OCI-LY7 (cell line): ENCODE measurements at regions not wholly inside any gene's neighbourhood (a gene's known extent, or its start where the extent isn't known, plus 50 kb on each side); places are given as distances from the start of the nearest gene placed in this dataset.

Experiments used
- BruUV-seq: library from RNA; stranded (reverse); fragments of 400-500 nt; replicated peaks from 2 replicates; lab custom pipeline; 2021; lab: Mats Ljungman, UMichigan
- CTCF ChIA-PET: fragments of 300-600 bp; sonication (Branson Sonifier 250); formaldehyde crosslinking; loops from one replicate; lab custom pipeline; 2022; ENCODE audit warnings: antibody characterized with exemption; ENCODE audit not compliant: unreplicated experiment; lab: Charles Lee
- POLR2A ChIA-PET: fragments of 300-600 bp; sonication (Branson Sonifier 250); formaldehyde crosslinking; loops from one replicate; lab custom pipeline; 2022; ENCODE audit warnings: antibody characterized with exemption; lab: Charles Lee
- DNase-seq: peaks from one replicate; pipeline ENCODE4 v3.0.0-alpha.2; 2015; ENCODE audit warnings: low spot score
- H2AFZ ChIP-seq: fragments of 200-600 bp; sonication (generic), shearing (Covaris generic); 2 replicates; pipeline ENCODE4 v1.6.1; 2014; ENCODE audit warnings: mild to moderate bottlenecking, antibody characterized with exemption, low read length, moderate library complexity
- H3K27ac ChIP-seq: fragments of 200-600 bp; sonication (generic); 2 replicates; pipeline ENCODE4 v1.5.1; 2014; ENCODE audit warnings: mixed run types, low read depth, mild to moderate bottlenecking, moderate library complexity, low read length, inconsistent platforms; ENCODE audit not compliant: poor library complexity, severe bottlenecking
- H3K36me3 ChIP-seq: fragments of 200-600 bp; sonication (generic); 2 replicates; pipeline ENCODE4 v1.6.1; 2014; ENCODE audit warnings: mild to moderate bottlenecking, antibody characterized with exemption, low read length, moderate library complexity, mixed read lengths; ENCODE audit not compliant: insufficient read depth
- H3K4me1 ChIP-seq: fragments of 200-600 bp; sonication (generic); 2 replicates; pipeline ENCODE4 v1.5.1; 2014; ENCODE audit warnings: mild to moderate bottlenecking, low read length; ENCODE audit not compliant: insufficient read depth, poor library complexity, severe bottlenecking
- H3K4me2 ChIP-seq: fragments of 200-600 bp; sonication (generic); 2 replicates; pipeline ENCODE4 v1.6.1; 2014; ENCODE audit warnings: mild to moderate bottlenecking, low read length
- H3K4me3 ChIP-seq: fragments of 200-600 bp; sonication (generic); 2 replicates; pipeline ENCODE4 v1.5.1; 2014; ENCODE audit warnings: mild to moderate bottlenecking, low read depth, low read length; ENCODE audit not compliant: poor library complexity, severe bottlenecking
- H3K79me2 ChIP-seq: fragments of 200-600 bp; sonication (generic); 2 replicates; pipeline ENCODE4 v1.6.1; 2016; ENCODE audit warnings: low read depth, mild to moderate bottlenecking, low read length, moderate library complexity, mixed read lengths; ENCODE audit not compliant: insufficient read depth
- H3K9me2 ChIP-seq: fragments of 200-600 bp; sonication (generic); 2 replicates; pipeline ENCODE4 v1.6.1; 2016; ENCODE audit warnings: mild to moderate bottlenecking, low read length, mixed read lengths; ENCODE audit not compliant: insufficient read depth
- H3K9me3 ChIP-seq: fragments of 200-600 bp; sonication (generic); 2 replicates; pipeline ENCODE4 v1.6.1; 2014; ENCODE audit warnings: mild to moderate bottlenecking, mixed run types, low read length, mixed read lengths
- H4K20me1 ChIP-seq: fragments of 200-600 bp; sonication (generic); 2 replicates; pipeline ENCODE4 v1.6.1; 2014; ENCODE audit warnings: mild to moderate bottlenecking, antibody characterized with exemption, low read length, moderate library complexity, mixed read lengths; ENCODE audit not compliant: insufficient read depth
- EZH2phosphoT487 ChIP-seq: fragments of 200-600 bp; sonication (generic); IDR thresholded peaks from 2 replicates; pipeline ENCODE4 v1.6.1; 2018; ENCODE audit warnings: low read depth, borderline replicate concordance, mild to moderate bottlenecking, mixed run types, antibody characterized with exemption, low read length, moderate library complexity, mixed read lengths
- intact Hi-C: fragments of 100-400 bp; cut with micrococcal nuclease; formaldehyde crosslinking; loops from one replicate; pipeline ENCODE4 v1.10.0; 2022; ENCODE audit not compliant: unreplicated experiment
- TF ChIP-seq, protein P1 (sequence below): fragments of 200-600 bp; sonication (generic); conservative IDR thresholded peaks from 2 replicates; pipeline ENCODE4 v1.5.1; 2014; ENCODE audit warnings: mild to moderate bottlenecking, antibody characterized with exemption, low read length, moderate library complexity, mixed read lengths

DNA sequence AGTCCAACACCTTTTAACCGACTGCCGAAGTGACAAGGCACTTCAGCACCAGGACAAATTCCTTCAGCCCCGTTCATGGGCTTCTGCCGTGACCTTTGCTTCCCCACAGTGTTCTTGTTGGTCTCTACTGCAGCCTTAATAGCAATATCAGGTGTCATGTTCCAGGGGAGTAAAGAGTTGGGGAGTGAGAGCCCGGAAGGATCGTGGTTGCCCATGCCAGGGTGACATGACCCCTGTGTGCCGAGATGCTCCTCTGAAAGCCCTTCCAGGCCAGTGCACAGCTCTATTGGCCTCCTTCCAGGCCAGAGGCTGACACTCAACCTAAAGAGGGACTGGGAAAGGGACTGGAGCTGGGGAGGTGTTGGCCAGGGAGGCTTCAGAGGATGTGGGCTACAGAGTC is 279.2 kb downstream of the CYRIA start:
- Histone ChIP-seq H3K9me2 (no peaks in the 10 kb centered on the region), H3K4me3 (no peak overlapping the region), H3K36me3 (no peaks in the 10 kb centered on the region), H3K27ac (no peak overlapping the region), H4K20me1 (no peaks in the 10 kb centered on the region), H3K4me2 (no peak overlapping the region), H3K79me2 (no peaks in the 10 kb centered on the region), H3K9me3 (no peaks in the 10 kb centered on the region), H3K4me1 (no peaks in the 10 kb centered on the region), H2AFZ (no peak overlapping the region)
- TF ChIP-seq, protein P1, sequence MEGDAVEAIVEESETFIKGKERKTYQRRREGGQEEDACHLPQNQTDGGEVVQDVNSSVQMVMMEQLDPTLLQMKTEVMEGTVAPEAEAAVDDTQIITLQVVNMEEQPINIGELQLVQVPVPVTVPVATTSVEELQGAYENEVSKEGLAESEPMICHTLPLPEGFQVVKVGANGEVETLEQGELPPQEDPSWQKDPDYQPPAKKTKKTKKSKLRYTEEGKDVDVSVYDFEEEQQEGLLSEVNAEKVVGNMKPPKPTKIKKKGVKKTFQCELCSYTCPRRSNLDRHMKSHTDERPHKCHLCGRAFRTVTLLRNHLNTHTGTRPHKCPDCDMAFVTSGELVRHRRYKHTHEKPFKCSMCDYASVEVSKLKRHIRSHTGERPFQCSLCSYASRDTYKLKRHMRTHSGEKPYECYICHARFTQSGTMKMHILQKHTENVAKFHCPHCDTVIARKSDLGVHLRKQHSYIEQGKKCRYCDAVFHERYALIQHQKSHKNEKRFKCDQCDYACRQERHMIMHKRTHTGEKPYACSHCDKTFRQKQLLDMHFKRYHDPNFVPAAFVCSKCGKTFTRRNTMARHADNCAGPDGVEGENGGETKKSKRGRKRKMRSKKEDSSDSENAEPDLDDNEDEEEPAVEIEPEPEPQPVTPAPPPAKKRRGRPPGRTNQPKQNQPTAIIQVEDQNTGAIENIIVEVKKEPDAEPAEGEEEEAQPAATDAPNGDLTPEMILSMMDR = no peak
- TF ChIP-seq EZH2phosphoT487 = no peak
- no TSS peak for BruUV-seq
- intact Hi-C loops = no loop called here
- CTCF ChIA-PET = no interaction called here
- POLR2A ChIA-PET = no interaction called here
- DNase-seq = no peak

DNA sequence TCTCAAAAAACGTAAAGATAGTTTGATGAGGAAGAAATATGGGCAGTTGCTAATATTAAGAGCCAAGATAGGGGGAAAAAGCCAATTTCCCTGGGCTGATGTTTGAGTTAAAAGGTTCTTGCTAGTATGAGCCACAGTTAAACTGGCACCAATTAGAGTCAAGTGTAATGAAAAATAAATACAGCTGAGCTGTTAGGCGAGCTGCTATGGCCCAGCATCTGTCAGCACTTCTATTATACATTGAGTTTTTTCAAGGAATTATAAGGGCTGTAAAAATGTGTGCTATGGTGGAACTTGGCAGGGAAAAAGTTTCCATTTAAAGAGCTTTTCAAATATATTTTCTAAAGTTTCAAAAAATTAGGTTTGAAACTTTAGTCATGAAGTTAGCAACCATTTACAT is 279.6 kb downstream of the CYRIA start:
- CTCF ChIA-PET = no interaction called here
- Histone ChIP-seq H3K4me1 (no peaks in the 10 kb centered on the region), H3K9me3 (no peaks in the 10 kb centered on the region), H3K9me2 (no peaks in the 10 kb centered on the region), H4K20me1 (no peaks in the 10 kb centered on the region), H3K4me3 (no peak overlapping the region), H2AFZ (no peak overlapping the region), H3K4me2 (no peak overlapping the region), H3K27ac (no peak overlapping the region), H3K79me2 (no peaks in the 10 kb centered on the region), H3K36me3 (no peaks in the 10 kb centered on the region)
- BruUV-seq = no TSS peak
- no peak for TF ChIP-seq EZH2phosphoT487
- TF ChIP-seq, protein P1 = no peak
- DNase-seq = no peak
- intact Hi-C loops = no loop called here
- POLR2A ChIA-PET = interaction anchor here (0.6 kb wide), 1 partner anchor 1385 kb away, joined by 3 read pairs; no protein-coding TSS in a partner anchor

DNA sequence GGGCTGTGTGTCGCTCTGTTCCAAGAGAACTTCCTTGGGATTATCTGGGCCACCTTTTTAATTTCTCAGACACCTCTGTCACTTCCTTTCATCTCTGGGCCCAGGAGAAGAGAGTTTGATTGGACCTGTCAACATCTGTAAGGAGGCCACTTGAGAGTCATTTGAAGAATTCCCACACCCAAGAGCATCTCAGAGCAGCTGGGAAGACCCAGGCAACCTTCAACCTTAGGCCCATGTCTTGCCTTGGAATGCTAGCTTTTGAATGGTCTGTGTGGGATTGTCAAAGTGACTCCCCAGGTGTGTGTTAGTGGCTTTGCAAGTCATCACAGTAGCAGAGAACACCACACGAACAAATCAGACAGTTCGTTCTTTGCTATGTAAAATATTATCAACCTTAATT is 280.3 kb downstream of the CYRIA start:
- no peak overlapping the region for H3K4me2 ChIP-seq
- no TSS peak for BruUV-seq
- no peak overlapping the region for H3K4me3 ChIP-seq
- H3K9me2 ChIP-seq = no peaks in the 10 kb centered on the region
- H3K27ac ChIP-seq = no peak overlapping the region
- no peaks in the 10 kb centered on the region for H3K9me3 ChIP-seq
- H3K4me1 ChIP-seq = no peaks in the 10 kb centered on the region
- ChIA-PET POLR2A (no interaction called here), CTCF (no interaction called here)
- TF ChIP-seq EZH2phosphoT487 = no peak
- TF ChIP-seq, protein P1 = no peak
- no peaks in the 10 kb centered on the region for H3K79me2 ChIP-seq
- intact Hi-C loops = no loop called here
- no peaks in the 10 kb centered on the region for H4K20me1 ChIP-seq
- no peak overlapping the region for H2AFZ ChIP-seq
- H3K36me3 ChIP-seq = no peaks in the 10 kb centered on the region
- no peak for DNase-seq
